ENCODE measurements at regions not wholly inside any gene's neighbourhood (a gene's known extent, or its start where the extent isn't known, plus 50 kb on each side); places are given as distances from the start of the nearest gene placed in this dataset.

- no peaks in the 10 kb centered on the region for H3K36me3 ChIP-seq
- DNase-seq: no peak
- no peaks in the 10 kb centered on the region; the same call in 1 of the 2 replicates for H3K9me3 ChIP-seq
- no peaks in the 10 kb centered on the region for H3K27me3 ChIP-seq
- no peak overlapping the region for H3K4me3 ChIP-seq (ENCODE audit: low read depth, low read length)
- TF ChIP-seq CTCF (IDR thresholded peaks at IDR 0.05; ENCODE audit: low read depth, low read length): no peak
- no peaks in the 10 kb centered on the region for H3K4me1 ChIP-seq
Measured at GRCh38 chr11:69562302-69562701, 78.7 kb upstream of the CCND1 start.

GRCh38 chr11:69562816-69563215 is 78.1 kb upstream of the CCND1 start:
- H3K4me3 ChIP-seq (ENCODE audit: low read depth, low read length): no peak overlapping the region
- DNase-seq: no peak
- no peak for TF ChIP-seq CTCF (IDR thresholded peaks at IDR 0.05; ENCODE audit: low read depth, low read length)

DNA sequence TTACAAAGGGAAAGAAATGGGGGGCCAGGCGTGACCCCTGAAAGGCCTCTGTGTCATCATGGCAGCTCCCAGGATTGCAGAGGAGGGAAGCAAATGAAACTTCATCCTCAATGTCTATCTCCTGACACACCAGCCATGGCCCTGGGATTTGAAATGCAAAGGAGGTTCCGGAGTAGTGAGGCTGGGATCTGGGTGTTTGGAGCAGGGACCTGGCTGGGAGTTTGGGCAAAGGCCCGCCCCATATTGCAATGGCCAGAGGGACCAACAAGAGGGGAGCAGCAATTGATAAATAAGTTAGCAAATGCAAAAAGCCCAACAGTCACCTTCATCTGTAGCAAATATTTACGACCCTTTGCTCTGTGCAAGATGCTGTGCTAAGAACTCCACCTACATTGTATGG is 77.7 kb upstream of the CCND1 start:
- H3K27me3 ChIP-seq: no peaks in the 10 kb centered on the region
- no peaks in the 10 kb centered on the region; the same call in 1 of the 2 replicates for H3K9me3 ChIP-seq
- no peak for TF ChIP-seq CTCF (IDR thresholded peaks at IDR 0.05; ENCODE audit: low read depth, low read length)
- no peak for DNase-seq
- H3K4me1 ChIP-seq: no peaks in the 10 kb centered on the region
- no peaks in the 10 kb centered on the region for H3K36me3 ChIP-seq
- H3K4me3 ChIP-seq (ENCODE audit: low read depth, low read length): no peak overlapping the region

More at GRCh38 chr11:69562816-69563215, 78.1 kb upstream of the CCND1 start:
- Histone ChIP-seq H3K36me3 (no peaks in the 10 kb centered on the region), H3K27me3 (no peaks in the 10 kb centered on the region), H3K9me3 (no peaks in the 10 kb centered on the region; the same call in 1 of the 2 replicates), H3K4me1 (no peaks in the 10 kb centered on the region)

DNA sequence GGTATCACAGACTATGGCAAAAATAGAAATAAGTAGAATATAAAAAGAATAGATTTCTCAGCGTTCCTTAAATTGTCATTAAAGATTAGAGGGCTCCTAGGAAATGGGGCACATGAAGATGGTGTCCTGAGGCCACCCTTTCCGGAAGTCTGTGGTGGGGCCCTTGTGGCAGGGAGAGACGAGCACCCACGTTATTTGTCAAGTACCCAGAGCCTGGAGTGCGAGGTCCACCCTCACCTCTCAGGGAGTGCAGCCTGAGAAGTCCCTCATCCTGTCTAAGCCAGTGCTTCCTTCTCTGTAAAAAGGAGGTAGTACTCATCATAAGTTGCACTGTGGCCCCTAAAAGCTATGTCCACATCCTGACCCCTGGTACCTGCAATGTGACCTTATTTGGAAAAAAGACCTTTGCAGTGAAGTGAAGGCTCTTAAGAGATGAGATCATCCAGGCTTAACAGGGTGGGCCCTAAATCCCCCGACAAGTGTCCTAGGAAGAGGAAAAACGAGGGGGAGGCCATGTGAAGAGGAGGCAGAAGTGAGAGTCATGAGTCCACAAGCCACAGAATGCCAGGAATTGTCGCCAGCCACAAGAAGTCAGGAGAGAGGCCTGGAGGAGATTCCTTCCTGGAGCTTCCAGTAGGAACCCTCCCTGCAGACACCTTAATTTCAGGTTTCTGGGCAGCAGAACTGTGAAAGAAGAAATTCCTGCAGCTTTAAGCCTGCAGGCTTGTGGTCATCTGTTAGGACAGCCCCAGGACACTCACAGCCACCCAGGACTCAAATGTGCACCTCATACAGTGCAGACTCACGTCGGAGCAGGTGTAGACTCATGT is 76.8 kb upstream of the CCND1 start:
- no peaks in the 10 kb centered on the region for H3K27me3 ChIP-seq
- no peak for TF ChIP-seq CTCF (IDR thresholded peaks at IDR 0.05; ENCODE audit: low read depth, low read length)
- no peaks in the 10 kb centered on the region for H3K36me3 ChIP-seq
- no peaks in the 10 kb centered on the region; the same call in 1 of the 2 replicates for H3K9me3 ChIP-seq
- DNase-seq: no peak
- no peaks in the 10 kb centered on the region for H3K4me1 ChIP-seq
- no peak overlapping the region for H3K4me3 ChIP-seq (ENCODE audit: low read depth, low read length)

DNA sequence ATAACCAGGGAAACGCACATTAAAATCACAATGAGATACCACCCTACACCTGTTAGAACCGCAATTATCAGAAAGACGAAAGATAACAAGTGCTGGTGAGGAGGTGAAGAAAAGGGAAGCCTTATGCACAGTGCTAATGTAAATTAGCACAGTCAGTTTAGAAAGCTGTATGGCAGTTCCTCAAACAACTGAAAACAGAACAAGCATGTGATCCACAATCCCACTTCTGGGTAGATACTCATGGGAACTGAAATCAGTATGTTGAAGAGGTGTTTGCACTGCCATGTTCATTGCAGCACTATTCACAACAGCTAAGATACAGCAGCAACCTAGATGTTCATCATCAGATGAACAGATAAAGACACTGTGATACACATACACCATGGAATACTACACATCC is 75.0 kb upstream of the CCND1 start:
- Histone ChIP-seq H3K36me3 (no peaks in the 10 kb centered on the region), H3K4me3 (ENCODE audit: low read depth, low read length) (no peak overlapping the region), H3K9me3 (no peaks in the 10 kb centered on the region; the same call in 1 of the 2 replicates), H3K4me1 (no peaks in the 10 kb centered on the region), H3K27me3 (no peaks in the 10 kb centered on the region)
- DNase-seq: no peak
- no peak for TF ChIP-seq CTCF (IDR thresholded peaks at IDR 0.05; ENCODE audit: low read depth, low read length)
